AG04449 (cell line): ENCODE measurements at regions not wholly inside any gene's neighbourhood (a gene's known extent, or its start where the extent isn't known, plus 50 kb on each side); places are given as distances from the start of the nearest gene placed in this dataset.
A peak's percentile ranks its signal among the peaks of the same experiment; 100 is the strongest.

Source experiments
- CTCF ChIA-PET: fragments of 350-600 bp; formaldehyde crosslinking; extraction: SDS; loops from one replicate; lab custom pipeline; 2021; ENCODE audit warnings: antibody characterized with exemption; lab: Yijun Ruan, JAX
- POLR2A ChIA-PET: fragments of 400-600, 350-600 bp; formaldehyde crosslinking; extraction: SDS; loops from one replicate; lab custom pipeline; 2020; ENCODE audit warnings: antibody characterized with exemption, inconsistent platforms; lab: Yijun Ruan, JAX
- DNase-seq: peaks from one replicate; pipeline ENCODE4 v3.0.0-alpha.2; 2010; ENCODE audit warnings: low read depth, low spot score
- H3K4me3 ChIP-seq: 2 replicates; pipeline ENCODE4 v1.5.1; 2011; ENCODE audit warnings: low read depth, mild to moderate bottlenecking, control low read depth, low read length
- TF ChIP-seq, protein P1 (sequence below): IDR thresholded peaks from one replicate; pipeline ENCODE4 v1.5.1; 2011; ENCODE audit warnings: mild to moderate bottlenecking, moderate library complexity, low read length, control low read depth, inconsistent platforms; ENCODE audit not compliant: insufficient read depth; ENCODE audit errors: missing control alignments

DNA sequence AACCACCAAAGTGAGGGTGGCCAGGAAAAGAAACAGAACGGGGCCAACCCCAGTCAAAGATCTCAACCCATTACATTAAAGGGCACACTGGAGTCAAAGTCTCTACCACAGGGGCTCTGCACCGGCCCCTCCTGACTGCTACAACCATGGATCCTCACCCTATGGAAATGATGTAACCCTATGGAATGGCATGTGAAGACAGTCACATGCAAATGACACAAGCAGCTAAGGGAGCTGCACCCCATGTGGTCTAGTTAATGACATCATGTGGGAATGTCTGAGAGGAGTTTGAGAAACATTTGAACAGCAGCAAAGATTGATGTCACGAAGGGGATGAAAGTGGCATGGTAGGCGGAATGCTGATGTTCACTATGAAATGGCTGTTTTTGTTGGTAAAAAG is 298.2 kb upstream of the SLCO3A1 start:
- no peak for DNase-seq
- no peak overlapping the region for H3K4me3 ChIP-seq
- POLR2A ChIA-PET = no interaction called here
- TF ChIP-seq, protein P1, sequence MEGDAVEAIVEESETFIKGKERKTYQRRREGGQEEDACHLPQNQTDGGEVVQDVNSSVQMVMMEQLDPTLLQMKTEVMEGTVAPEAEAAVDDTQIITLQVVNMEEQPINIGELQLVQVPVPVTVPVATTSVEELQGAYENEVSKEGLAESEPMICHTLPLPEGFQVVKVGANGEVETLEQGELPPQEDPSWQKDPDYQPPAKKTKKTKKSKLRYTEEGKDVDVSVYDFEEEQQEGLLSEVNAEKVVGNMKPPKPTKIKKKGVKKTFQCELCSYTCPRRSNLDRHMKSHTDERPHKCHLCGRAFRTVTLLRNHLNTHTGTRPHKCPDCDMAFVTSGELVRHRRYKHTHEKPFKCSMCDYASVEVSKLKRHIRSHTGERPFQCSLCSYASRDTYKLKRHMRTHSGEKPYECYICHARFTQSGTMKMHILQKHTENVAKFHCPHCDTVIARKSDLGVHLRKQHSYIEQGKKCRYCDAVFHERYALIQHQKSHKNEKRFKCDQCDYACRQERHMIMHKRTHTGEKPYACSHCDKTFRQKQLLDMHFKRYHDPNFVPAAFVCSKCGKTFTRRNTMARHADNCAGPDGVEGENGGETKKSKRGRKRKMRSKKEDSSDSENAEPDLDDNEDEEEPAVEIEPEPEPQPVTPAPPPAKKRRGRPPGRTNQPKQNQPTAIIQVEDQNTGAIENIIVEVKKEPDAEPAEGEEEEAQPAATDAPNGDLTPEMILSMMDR = no peak
- CTCF ChIA-PET = no interaction called here

DNA sequence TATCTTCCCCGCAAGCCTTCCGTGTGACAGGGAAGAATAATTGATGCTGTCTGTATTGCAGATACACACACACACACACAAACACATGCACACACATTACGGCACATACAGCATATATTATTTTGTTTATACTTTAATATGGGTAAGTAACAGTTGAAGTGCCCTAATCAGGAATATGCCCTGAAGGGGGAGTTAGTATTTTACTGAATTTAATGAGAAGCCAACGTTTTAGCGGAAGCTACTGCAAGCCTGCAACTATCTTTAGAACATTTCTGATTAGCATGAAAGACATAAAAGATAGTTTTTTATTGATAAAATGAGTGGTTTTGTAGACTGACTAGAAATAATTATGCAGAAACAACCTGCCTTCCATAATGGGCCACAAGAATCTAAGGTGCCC is 296.6 kb upstream of the SLCO3A1 start:
- DNase-seq = no peak
- TF ChIP-seq, protein P1 = no peak
- CTCF ChIA-PET = no interaction called here
- no peak overlapping the region for H3K4me3 ChIP-seq
- POLR2A ChIA-PET = no interaction called here

DNA sequence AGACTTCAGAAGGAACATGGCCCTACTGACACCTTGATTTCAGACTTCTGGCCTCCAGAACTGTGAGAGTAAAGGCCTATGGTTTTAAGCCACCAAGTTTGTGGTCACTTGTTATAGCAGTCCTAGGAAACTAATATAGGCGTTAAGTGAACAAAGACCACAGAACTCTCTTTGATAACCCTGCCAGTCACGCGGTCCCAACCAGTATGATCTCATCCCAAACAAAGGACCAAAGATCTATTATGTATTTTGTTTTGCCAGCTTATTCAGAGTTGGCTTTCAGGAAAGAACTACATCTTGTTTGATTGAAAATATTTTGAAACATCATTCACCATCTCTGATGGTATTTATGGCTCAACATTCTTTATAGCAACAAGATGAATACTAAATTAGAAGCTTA is 294.4 kb upstream of the SLCO3A1 start:
- DNase-seq = no peak
- CTCF ChIA-PET = no interaction called here
- TF ChIP-seq, protein P1 = no peak
- POLR2A ChIA-PET = no interaction called here
- no peak overlapping the region for H3K4me3 ChIP-seq

DNA sequence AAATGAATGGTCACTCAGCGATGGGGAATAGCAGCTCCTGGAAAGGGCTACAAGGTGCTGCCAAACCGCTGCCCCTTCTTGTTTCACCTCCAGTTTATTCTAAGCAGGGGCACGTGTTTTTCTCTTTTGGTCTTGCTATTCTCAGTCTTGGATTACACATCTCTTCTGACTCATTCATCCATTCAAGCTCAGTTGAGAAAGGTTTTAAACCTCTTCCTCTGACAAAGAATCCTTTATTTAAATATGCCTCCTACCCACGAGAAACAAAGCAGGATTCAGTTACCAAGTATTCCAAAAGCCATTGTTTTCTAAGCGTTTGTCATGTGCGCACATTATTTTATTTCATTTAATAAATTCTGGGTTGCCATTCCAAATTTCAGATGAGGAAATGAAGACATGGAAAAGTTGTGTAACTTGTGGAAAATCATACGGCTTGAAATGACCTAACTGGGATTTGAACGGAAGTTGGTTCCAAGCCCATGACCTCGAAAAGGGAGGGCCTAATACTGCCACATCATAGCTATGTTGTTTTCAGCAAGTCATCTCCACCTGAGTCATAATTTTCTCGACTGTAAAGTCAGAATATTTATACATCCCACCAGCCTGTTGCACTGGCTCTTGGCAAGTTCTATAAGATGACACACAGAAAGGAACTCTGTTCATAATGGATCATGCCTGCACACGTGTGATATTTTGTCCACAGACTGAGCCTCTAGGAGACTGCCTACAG is 292.0 kb upstream of the SLCO3A1 start:
- TF ChIP-seq, protein P1 = no peak
- no peak overlapping the region for H3K4me3 ChIP-seq
- ChIA-PET POLR2A (no interaction called here), CTCF (interaction anchor here (1.4 kb wide), 1 partner anchor 24 kb away, joined by 4 read pairs; no protein-coding TSS in a partner anchor)
- DNase-seq = peak; percentile 41

DNA sequence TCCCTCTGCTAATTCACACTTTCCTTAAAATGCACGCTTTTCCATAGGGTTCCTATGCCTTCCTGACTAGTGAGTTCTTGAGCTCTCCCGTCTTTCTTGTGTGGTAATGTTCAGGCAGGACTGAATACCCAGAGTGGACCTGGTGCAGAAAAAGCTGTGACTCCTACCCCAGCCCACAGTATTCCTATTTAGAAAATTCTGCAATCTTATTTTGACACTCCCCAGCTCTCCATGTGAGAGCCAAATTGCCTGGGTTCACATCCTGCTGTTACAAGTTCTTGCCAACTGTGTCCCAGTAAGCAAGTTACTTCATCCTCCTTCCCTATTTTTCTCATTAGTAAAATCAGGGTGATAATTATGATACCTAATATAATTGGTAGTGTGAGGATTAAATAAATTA is 290.8 kb upstream of the SLCO3A1 start:
- POLR2A ChIA-PET = no interaction called here
- H3K4me3 ChIP-seq = no peak overlapping the region
- TF ChIP-seq, protein P1 = no peak
- CTCF ChIA-PET = no interaction called here
- DNase-seq = no peak

DNA sequence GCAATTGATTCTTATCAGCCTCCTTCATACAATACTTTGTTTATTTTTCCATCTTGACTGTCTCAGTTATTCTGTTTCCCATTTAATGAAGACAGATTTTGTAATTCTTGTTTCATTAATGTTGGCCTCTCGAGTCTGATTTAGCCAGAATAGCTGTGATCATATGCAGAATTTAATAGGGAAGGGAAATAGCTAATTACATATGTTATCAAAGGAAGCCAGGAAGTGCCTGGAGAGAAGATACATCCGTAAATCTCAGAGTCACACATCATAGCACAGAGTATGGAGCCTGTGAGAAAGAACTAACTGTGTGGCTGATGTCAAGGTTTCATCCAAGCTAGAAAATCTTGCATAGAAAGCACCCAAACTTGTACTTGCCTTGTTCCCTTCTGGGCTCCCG is 288.9 kb upstream of the SLCO3A1 start:
- CTCF ChIA-PET = no interaction called here
- H3K4me3 ChIP-seq = no peak overlapping the region
- TF ChIP-seq, protein P1 = no peak
- no peak for DNase-seq
- POLR2A ChIA-PET = no interaction called here
